Omental fat pad (tissue), 3 donors: ENCODE measurements at regions not wholly inside any gene's neighbourhood (a gene's known extent, or its start where the extent isn't known, plus 50 kb on each side); places are given as distances from the start of the nearest gene placed in this dataset.

Experiments used
- ATAC-seq: fragments of 150-250 bp; one replicate; pipeline ENCODE4 v1.9.1; 2016; ENCODE audit warnings: mild to moderate bottlenecking, moderate library complexity; ENCODE audit not compliant: low FRiP score
- DNase-seq: peaks from one replicate; pipeline ENCODE4 v3.0.0-alpha.2; 2019; ENCODE audit warnings: low spot score
- CTCF ChIP-seq, 3 donors: fragments of 450-650 bp; IDR thresholded peaks; one replicate each; pipeline ENCODE4 v1.5.1; 2016 to 2017; ENCODE audit warnings: antibody characterized with exemption in 3 of 3, mild to moderate bottlenecking in 3 of 3, moderate library complexity in 2 of 3

- DNase-seq = no peak
- no peak for ATAC-seq
- TF ChIP-seq CTCF (IDR thresholded peaks at IDR 0.05) = no peak
Measured at GRCh38 chr6:2565499-2565898, 185.2 kb downstream of the MYLK4 start.

GRCh38 chr6:2563635-2564034 lies 187.1 kb downstream of the MYLK4 start:
- ATAC-seq (no peak), DNase-seq (no peak)
- no peak for TF ChIP-seq CTCF (IDR thresholded peaks at IDR 0.05)

GRCh38 chr6:2562721-2563451 lies 187.8 kb downstream of the MYLK4 start:
- ATAC-seq = no peak
- TF ChIP-seq CTCF (IDR thresholded peaks at IDR 0.05) = no peak
- DNase-seq = no peak

- DNase-seq = no peak
- no peak for TF ChIP-seq CTCF (IDR thresholded peaks at IDR 0.05)
- ATAC-seq = no peak
Measured at GRCh38 chr6:2560917-2561698, 189.6 kb downstream of the MYLK4 start.

- TF ChIP-seq CTCF (IDR thresholded peaks at IDR 0.05) = no peak
- DNase-seq = no peak
- no peak for ATAC-seq
Measured at GRCh38 chr6:2560140-2560818, 190.4 kb downstream of the MYLK4 start.

- no peak for TF ChIP-seq CTCF (IDR thresholded peaks at IDR 0.05)
- ATAC-seq (no peak), DNase-seq (no peak)
Measured at GRCh38 chr6:2558861-2559801, 191.6 kb downstream of the MYLK4 start.
